Kidney (tissue), 13 donors: ENCODE measurements at regions not wholly inside any gene's neighbourhood (a gene's known extent, or its start where the extent isn't known, plus 50 kb on each side); places are given as distances from the start of the nearest gene placed in this dataset.

Source experiments
- DNase-seq, 5 donors: peaks; one replicate each; pipeline ENCODE4 v3.0.0-alpha.2; 2013 to 2020
- FAIRE-seq: peaks from 2 replicates; lab custom pipeline; 2012; peaks lifted over from hg19 to GRCh38; lab: Jason Lieb, UNC
- H3K27ac ChIP-seq, 2 donors: one replicate each; pipeline ENCODE4 v1.7.0; 2013; ENCODE audit warnings: low read depth in 2 of 2, low read length in 2 of 2, inconsistent platforms in 1 of 2
- H3K27me3 ChIP-seq: one replicate; pipeline ENCODE4 v1.7.1; 2013; ENCODE audit warnings: low read length, inconsistent platforms; ENCODE audit not compliant: control insufficient read depth, insufficient read depth
- H3K36me3 ChIP-seq, 3 donors: one replicate each; pipeline versions ENCODE4 v1.7.0 to v1.7.1; 2013; ENCODE audit warnings: low read length in 3 of 3, control low read depth in 1 of 3, inconsistent platforms in 1 of 3; ENCODE audit not compliant: insufficient read depth in 3 of 3, control insufficient read depth in 2 of 3
- H3K4me1 ChIP-seq, 3 donors: one replicate each; pipeline versions ENCODE4 v1.7.0 to v1.7.1; 2013; ENCODE audit warnings: low read length in 3 of 3, inconsistent platforms in 1 of 3, low read depth in 1 of 3; ENCODE audit not compliant: control insufficient read depth in 2 of 3, insufficient read depth in 2 of 3
- H3K4me3 ChIP-seq, 3 donors: one replicate each; pipeline versions ENCODE4 v1.7.0 to v1.8.1; 2013; ENCODE audit warnings: low read length in 3 of 3, control low read depth in 1 of 3, inconsistent platforms in 1 of 3
- H3K9ac ChIP-seq, 3 donors: one replicate each; pipeline versions ENCODE4 v1.7.0 to v1.7.1; 2013; ENCODE audit warnings: low read length in 3 of 3, control low read depth in 1 of 3, inconsistent platforms in 1 of 3
- H3K9me3 ChIP-seq, 3 donors: one replicate each; pipeline versions ENCODE4 v1.7.0 to v1.7.1; 2013; ENCODE audit warnings: low read length in 3 of 3, control low read depth in 1 of 3, inconsistent platforms in 1 of 3; ENCODE audit not compliant: control insufficient read depth in 2 of 3, insufficient read depth in 1 of 3
- CTCF ChIP-seq: IDR thresholded peaks from 3 replicates; pipeline ENCODE4 v1.5.1; 2012; ENCODE audit warnings: mild to moderate bottlenecking, moderate library complexity, borderline replicate concordance; ENCODE audit not compliant: insufficient read depth; ENCODE audit errors: extremely low read depth
- intact Hi-C: fragments of 100-400 bp; cut with DNase I; formaldehyde crosslinking; loops from one replicate; pipeline ENCODE4 v1.11.1; 2022
- donor health status: control.
- donor health status: control.
- donor health status: control.
- donor health status: control.
- donor health status: control.
- donor health status: DM: yes; HTN: yes; CAD: no.
- donor health status: Normal renal cell carcinoma (clear cell type).

GRCh38 chrX:82973646-82974045 lies 534.4 kb upstream of the POU3F4 start:
- intact Hi-C loops: no loop called here
- Histone ChIP-seq H3K27me3 (no peaks in the 10 kb centered on the region), H3K9me3 (no peaks in the 10 kb centered on the region), H3K4me3 (no peak overlapping the region), H3K4me1 (no peaks in the 10 kb centered on the region), H3K27ac (no peak overlapping the region), H3K36me3 (no peaks in the 10 kb centered on the region), H3K9ac (no peak overlapping the region)
- TF ChIP-seq CTCF: no peak
- no peak for FAIRE-seq
- DNase-seq: no peak

GRCh38 chrX:82998163-82998562 lies 509.9 kb upstream of the POU3F4 start:
- FAIRE-seq (no peak), DNase-seq (no peak)
- Histone ChIP-seq H3K27me3 (no peaks in the 10 kb centered on the region), H3K9ac (no peak overlapping the region), H3K4me3 (no peak overlapping the region), H3K36me3 (no peaks in the 10 kb centered on the region), H3K9me3 (no peaks in the 10 kb centered on the region), H3K27ac (no peak overlapping the region), H3K4me1 (no peaks in the 10 kb centered on the region)
- intact Hi-C loops: no loop called here
- TF ChIP-seq CTCF: no peak

- Histone ChIP-seq H3K4me3 (no peak overlapping the region), H3K27ac (no peak overlapping the region), H3K9me3 (no peaks in the 10 kb centered on the region), H3K9ac (no peak overlapping the region), H3K4me1 (no peaks in the 10 kb centered on the region), H3K36me3 (no peaks in the 10 kb centered on the region), H3K27me3 (no peaks in the 10 kb centered on the region)
- no peak for TF ChIP-seq CTCF
- no peak for DNase-seq
- FAIRE-seq: no peak
- intact Hi-C loops: no loop called here
Observed at GRCh38 chrX:83004012-83004411, 504.1 kb upstream of the POU3F4 start.

- intact Hi-C loops: no loop called here
- peak; percentile 20 for TF ChIP-seq CTCF
- no peak overlapping the region for H3K9ac ChIP-seq
- H3K36me3 ChIP-seq: no peaks in the 10 kb centered on the region
- no peak overlapping the region for H3K4me3 ChIP-seq
- H3K27me3 ChIP-seq: no peaks in the 10 kb centered on the region
- peak; percentile 63 for FAIRE-seq
- no peak for DNase-seq
- no peak overlapping the region for H3K27ac ChIP-seq
- H3K4me1 ChIP-seq: no peaks in the 10 kb centered on the region
- H3K9me3 ChIP-seq: no peaks in the 10 kb centered on the region
Observed at GRCh38 chrX:83008415-83008814, 499.7 kb upstream of the POU3F4 start.
